ENCODE measurements at regions not wholly inside any gene's neighbourhood (a gene's known extent, or its start where the extent isn't known, plus 50 kb on each side); places are given as distances from the start of the nearest gene placed in this dataset.
"Not testable (repeated sequence)": the region's sequence is repeated elsewhere in the genome, so short reads cannot be mapped to it uniquely, and the experiment has no call there.

DNA sequence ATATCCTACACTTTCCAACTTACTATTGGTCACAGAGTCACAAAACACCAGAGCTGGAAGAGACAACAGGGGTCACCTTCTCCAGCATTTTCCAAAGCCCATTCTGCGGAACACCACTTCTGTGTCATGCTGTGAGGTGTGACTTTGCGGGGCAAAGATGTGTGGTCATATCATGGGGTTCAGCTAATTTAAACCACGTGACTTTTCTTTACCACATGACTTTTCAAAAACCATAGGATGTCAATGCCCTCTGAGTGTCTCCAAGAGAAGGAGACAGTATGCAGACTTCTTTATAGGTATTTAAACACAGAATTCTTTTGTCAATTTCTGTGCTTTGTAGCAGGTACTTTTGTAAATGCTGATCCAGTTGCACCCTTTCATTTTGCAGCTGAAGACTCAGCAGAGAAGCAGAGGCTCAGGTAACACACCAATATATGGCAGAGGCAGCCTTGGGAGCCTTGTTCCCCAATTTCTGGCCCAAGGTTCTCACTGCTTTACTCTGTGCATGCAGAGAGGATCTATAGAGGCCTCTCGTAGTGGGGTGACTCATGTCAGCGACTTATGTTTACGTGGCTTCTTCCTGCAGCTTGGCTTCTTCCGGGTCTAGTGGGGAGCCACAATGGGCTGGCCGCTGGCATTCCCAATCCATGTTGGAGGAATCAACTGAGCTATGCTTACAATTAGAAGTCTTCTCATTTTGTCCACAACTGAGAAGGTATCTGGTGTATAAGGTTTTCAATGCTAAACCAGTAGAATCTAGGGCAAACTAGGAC lies 104.0 kb upstream of the RHOBTB1 start:
- H3K4me3 ChIP-seq (replicated peaks in 1 of 4; ENCODE audit: control extremely low read depth in 1 of 4, insufficient read depth in 1 of 4, low read depth in 3 of 4, low read length in 4 of 4): no peak overlapping the region
- H3K27ac ChIP-seq (ENCODE audit: insufficient read depth, low read length): no peak overlapping the region
- no peaks in the 10 kb centered on the region for H3K36me3 ChIP-seq (ENCODE audit: control insufficient read depth, insufficient read depth, low read length)
- H3K4me2 ChIP-seq (ENCODE audit: extremely low read depth, insufficient read depth, low read length): no peak overlapping the region
- no peaks in the 10 kb centered on the region for H3K9me3 ChIP-seq (ENCODE audit: control insufficient read depth, insufficient read depth, low read depth, low read length)
- H3K79me2 ChIP-seq (ENCODE audit: control insufficient read depth, insufficient read depth, low read length): no peaks in the 10 kb centered on the region
- TF ChIP-seq, protein P1, sequence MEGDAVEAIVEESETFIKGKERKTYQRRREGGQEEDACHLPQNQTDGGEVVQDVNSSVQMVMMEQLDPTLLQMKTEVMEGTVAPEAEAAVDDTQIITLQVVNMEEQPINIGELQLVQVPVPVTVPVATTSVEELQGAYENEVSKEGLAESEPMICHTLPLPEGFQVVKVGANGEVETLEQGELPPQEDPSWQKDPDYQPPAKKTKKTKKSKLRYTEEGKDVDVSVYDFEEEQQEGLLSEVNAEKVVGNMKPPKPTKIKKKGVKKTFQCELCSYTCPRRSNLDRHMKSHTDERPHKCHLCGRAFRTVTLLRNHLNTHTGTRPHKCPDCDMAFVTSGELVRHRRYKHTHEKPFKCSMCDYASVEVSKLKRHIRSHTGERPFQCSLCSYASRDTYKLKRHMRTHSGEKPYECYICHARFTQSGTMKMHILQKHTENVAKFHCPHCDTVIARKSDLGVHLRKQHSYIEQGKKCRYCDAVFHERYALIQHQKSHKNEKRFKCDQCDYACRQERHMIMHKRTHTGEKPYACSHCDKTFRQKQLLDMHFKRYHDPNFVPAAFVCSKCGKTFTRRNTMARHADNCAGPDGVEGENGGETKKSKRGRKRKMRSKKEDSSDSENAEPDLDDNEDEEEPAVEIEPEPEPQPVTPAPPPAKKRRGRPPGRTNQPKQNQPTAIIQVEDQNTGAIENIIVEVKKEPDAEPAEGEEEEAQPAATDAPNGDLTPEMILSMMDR (conservative IDR thresholded peaks at IDR 0.05 in 1 of 2, IDR thresholded peaks at IDR 0.05 in 1 of 2; ENCODE audit: low read depth in 1 of 2, low read length in 2 of 2): no peak
- no peak for TF ChIP-seq EZH2 (IDR thresholded peaks at IDR 0.05; ENCODE audit: low read length, missing control alignments)
- H4K20me1 ChIP-seq (ENCODE audit: control insufficient read depth, extremely low read depth, insufficient read depth, low read length): no peaks in the 10 kb centered on the region
- H3K4me1 ChIP-seq (ENCODE audit: control insufficient read depth, extremely low read depth, insufficient read depth, low read length): no peaks in the 10 kb centered on the region
- no peak overlapping the region for H3K9ac ChIP-seq (ENCODE audit: insufficient read depth, low read length)
- H2AFZ ChIP-seq (ENCODE audit: low read length): no peak overlapping the region
- peaks cover 5% of the 10 kb centered on the region for H3K27me3 ChIP-seq (ENCODE audit: control insufficient read depth, insufficient read depth, low read length)
- DNase-seq (ENCODE audit: low read depth in 2 of 2): no peak

DNA sequence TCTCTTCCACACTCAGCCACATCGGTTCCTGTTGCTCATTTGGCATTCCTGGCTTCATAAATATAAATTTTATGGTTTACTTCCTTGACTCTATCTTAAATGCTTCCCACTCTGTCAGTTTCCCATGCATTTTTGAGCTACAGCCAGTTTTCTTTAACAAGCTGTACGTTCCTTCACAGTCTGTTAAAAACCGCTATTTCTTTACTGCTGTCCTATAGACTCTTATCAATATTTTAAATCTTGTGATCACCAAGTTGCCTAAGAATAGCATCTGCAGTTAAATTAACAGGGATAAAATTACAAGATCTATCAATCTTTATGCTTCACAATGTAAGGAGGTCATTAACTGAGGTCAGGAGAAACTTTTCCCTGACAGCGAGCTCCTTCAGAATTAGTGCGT lies 103.1 kb upstream of the RHOBTB1 start:
- no peak overlapping the region for H2AFZ ChIP-seq (ENCODE audit: low read length)
- H3K27me3 ChIP-seq (ENCODE audit: control insufficient read depth, insufficient read depth, low read length): peaks cover 5% of the 10 kb centered on the region
- H3K9ac ChIP-seq (ENCODE audit: insufficient read depth, low read length): no peak overlapping the region
- H3K36me3 ChIP-seq (ENCODE audit: control insufficient read depth, insufficient read depth, low read length): no peaks in the 10 kb centered on the region
- no peak overlapping the region for H3K4me2 ChIP-seq (ENCODE audit: extremely low read depth, insufficient read depth, low read length)
- TF ChIP-seq, protein P1 (conservative IDR thresholded peaks at IDR 0.05 in 1 of 2, IDR thresholded peaks at IDR 0.05 in 1 of 2; ENCODE audit: low read depth in 1 of 2, low read length in 2 of 2): no peak
- TF ChIP-seq EZH2 (IDR thresholded peaks at IDR 0.05; ENCODE audit: low read length, missing control alignments): no peak
- no peaks in the 10 kb centered on the region for H4K20me1 ChIP-seq (ENCODE audit: control insufficient read depth, extremely low read depth, insufficient read depth, low read length)
- H3K27ac ChIP-seq (ENCODE audit: insufficient read depth, low read length): no peak overlapping the region
- peak in 1 of 2 donors; percentile 34 for DNase-seq (ENCODE audit: low read depth in 2 of 2)
- H3K79me2 ChIP-seq (ENCODE audit: control insufficient read depth, insufficient read depth, low read length): no peaks in the 10 kb centered on the region
- no peaks in the 10 kb centered on the region for H3K9me3 ChIP-seq (ENCODE audit: control insufficient read depth, insufficient read depth, low read depth, low read length)
- no peak overlapping the region for H3K4me3 ChIP-seq (replicated peaks in 1 of 4; ENCODE audit: control extremely low read depth in 1 of 4, insufficient read depth in 1 of 4, low read depth in 3 of 4, low read length in 4 of 4)
- no peaks in the 10 kb centered on the region for H3K4me1 ChIP-seq (ENCODE audit: control insufficient read depth, extremely low read depth, insufficient read depth, low read length)

DNA sequence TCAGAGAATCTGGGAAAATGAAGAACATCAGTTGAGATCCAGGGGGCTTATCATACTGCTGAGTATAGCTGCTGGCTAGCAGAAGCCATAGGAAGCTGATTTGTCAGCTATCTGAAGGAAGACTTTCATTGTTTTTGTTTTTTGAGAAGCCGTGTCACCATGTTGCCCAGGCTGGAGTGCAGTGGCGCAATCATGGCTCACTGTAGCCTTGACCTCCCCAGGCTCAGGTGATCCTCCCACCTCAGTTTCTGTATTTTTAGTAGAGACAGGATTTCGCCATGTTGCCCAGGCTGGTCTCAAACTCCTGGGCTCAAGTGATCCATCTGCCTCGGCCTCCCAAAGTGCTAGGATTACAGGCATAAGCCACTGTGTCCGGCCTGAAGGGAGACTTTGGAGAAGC lies 101.5 kb upstream of the RHOBTB1 start:
- H3K4me2 ChIP-seq (ENCODE audit: extremely low read depth, insufficient read depth, low read length); H3K36me3 ChIP-seq (ENCODE audit: control insufficient read depth, insufficient read depth, low read length); H3K9me3 ChIP-seq (ENCODE audit: control insufficient read depth, insufficient read depth, low read depth, low read length); H3K27ac ChIP-seq (ENCODE audit: insufficient read depth, low read length); DNase-seq (ENCODE audit: low read depth in 2 of 2); H3K27me3 ChIP-seq (ENCODE audit: control insufficient read depth, insufficient read depth, low read length); H3K4me1 ChIP-seq (ENCODE audit: control insufficient read depth, extremely low read depth, insufficient read depth, low read length); H3K9ac ChIP-seq (ENCODE audit: insufficient read depth, low read length); H2AFZ ChIP-seq (ENCODE audit: low read length); H3K4me3 ChIP-seq (replicated peaks in 1 of 4; ENCODE audit: control extremely low read depth in 1 of 4, insufficient read depth in 1 of 4, low read depth in 3 of 4, low read length in 4 of 4); H3K79me2 ChIP-seq (ENCODE audit: control insufficient read depth, insufficient read depth, low read length); H4K20me1 ChIP-seq (ENCODE audit: control insufficient read depth, extremely low read depth, insufficient read depth, low read length): not testable (repeated sequence)

Data from fibroblast of lung (primary cell).